Heart left ventricle (tissue), 13 donors: ENCODE measurements at regions not wholly inside any gene's neighbourhood (a gene's known extent, or its start where the extent isn't known, plus 50 kb on each side); places are given as distances from the start of the nearest gene placed in this dataset.

ENCODE experiments used
- POLR2A ChIP-seq, 2 donors: fragments of 450-650 bp; IDR thresholded peaks; one replicate each; pipeline ENCODE4 v1.6.1; 2017; ENCODE audit warnings: antibody characterized with exemption in 2 of 2, mild to moderate bottlenecking in 2 of 2, moderate library complexity in 2 of 2
- TF ChIP-seq, protein P1 (sequence below), 12 donors: fragments of 200-600 bp; sonication (generic) in 4 of 12; IDR thresholded peaks; one replicate each; pipeline versions ENCODE4 v1.5.0 to v1.8.0; 2018 to 2022; ENCODE audit warnings: antibody characterized with exemption in 12 of 12, mild to moderate bottlenecking in 5 of 12
- donor health status: ischemic (EF 13 %, LVEDD 7.1; RV severe dilation, severe dysfunction).
- donor health status: DM: no; HTN: yes; CAD: no.
- donor health status: DM: no; HTN: no; CAD: no.
- donor health status: ischemic (EF 25% LVEDD 6.9; RV normal size, moderate dysfunction).
- donor health status: ischemic (EF 25% LVEDD 5.7; RV mildly dilated, moderate dysfunction).
- donor health status: ischemic (EF 35%, LVEDD 5.7; RV mildly dilated, moderate dysfunction).
- donor health status: nonischemic (EF 11% LVEDD 7.7; RV severe dilation, severe dysfunction).
- donor health status: DM: yes; HTN: yes; CAD: no.
- donor health status: PGD.
- donor health status: ischemic (EF 29% LVEDD 5.4; RV normal size, mild dysfunction).
- donor health status: nonischemic (EF 23%, LVEDD 6.1; RV moderate dilation, normal function).

DNA sequence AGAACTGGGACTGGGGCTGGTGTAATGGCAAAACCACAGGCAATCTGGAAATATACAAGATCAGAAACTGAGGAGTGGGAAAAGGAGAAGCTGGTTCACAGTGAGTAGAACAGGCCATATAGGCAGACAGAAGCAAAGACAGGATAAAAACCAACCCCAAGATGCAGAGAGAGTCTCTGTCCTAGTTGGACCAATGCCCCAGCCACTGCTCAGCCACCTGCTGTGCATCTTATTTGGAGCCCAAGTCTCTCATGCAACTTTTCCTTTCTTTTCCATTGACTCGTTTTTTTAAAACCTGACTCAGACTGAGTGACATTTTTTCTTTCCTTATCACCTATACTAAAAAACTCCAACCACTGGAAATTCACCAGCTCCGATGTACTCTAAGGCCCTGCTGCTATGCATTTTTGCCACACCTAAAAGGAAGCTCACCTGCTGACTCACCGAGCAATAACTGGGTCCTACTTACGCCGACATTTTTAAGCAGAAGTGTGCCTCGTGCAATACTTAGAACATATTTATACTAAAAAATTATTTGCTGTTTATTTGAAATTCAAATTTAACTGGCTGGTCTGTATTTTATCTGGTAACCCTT, 100.8 kb upstream of the XYLT1 start:
- TF ChIP-seq POLR2A (IDR thresholded peaks at IDR 0.05) = no peak
- TF ChIP-seq, protein P1, sequence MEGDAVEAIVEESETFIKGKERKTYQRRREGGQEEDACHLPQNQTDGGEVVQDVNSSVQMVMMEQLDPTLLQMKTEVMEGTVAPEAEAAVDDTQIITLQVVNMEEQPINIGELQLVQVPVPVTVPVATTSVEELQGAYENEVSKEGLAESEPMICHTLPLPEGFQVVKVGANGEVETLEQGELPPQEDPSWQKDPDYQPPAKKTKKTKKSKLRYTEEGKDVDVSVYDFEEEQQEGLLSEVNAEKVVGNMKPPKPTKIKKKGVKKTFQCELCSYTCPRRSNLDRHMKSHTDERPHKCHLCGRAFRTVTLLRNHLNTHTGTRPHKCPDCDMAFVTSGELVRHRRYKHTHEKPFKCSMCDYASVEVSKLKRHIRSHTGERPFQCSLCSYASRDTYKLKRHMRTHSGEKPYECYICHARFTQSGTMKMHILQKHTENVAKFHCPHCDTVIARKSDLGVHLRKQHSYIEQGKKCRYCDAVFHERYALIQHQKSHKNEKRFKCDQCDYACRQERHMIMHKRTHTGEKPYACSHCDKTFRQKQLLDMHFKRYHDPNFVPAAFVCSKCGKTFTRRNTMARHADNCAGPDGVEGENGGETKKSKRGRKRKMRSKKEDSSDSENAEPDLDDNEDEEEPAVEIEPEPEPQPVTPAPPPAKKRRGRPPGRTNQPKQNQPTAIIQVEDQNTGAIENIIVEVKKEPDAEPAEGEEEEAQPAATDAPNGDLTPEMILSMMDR (IDR thresholded peaks at IDR 0.05) = no peak
